Smooth muscle cell (in vitro differentiated cells): ENCODE measurements at regions not wholly inside any gene's neighbourhood (a gene's known extent, or its start where the extent isn't known, plus 50 kb on each side); places are given as distances from the start of the nearest gene placed in this dataset.
A peak's percentile ranks its signal among the peaks of the same experiment; 100 is the strongest.
"Not testable (repeated sequence)": the region's sequence is repeated elsewhere in the genome, so short reads cannot be mapped to it uniquely, and the experiment has no call there.

Experiments
- DNase-seq: peaks from one replicate; lab custom pipeline; 2025; ENCODE audit not compliant: unreplicated experiment; lab: John Stamatoyannopoulos, UW
- H2AFZ ChIP-seq: fragments of 200-600 bp; sonication (generic); 2 replicates; pipeline ENCODE4 v1.6.0; 2016; ENCODE audit warnings: antibody characterized with exemption, low read depth, mild to moderate bottlenecking
- H3F3A ChIP-seq: fragments of 200-600 bp; sonication (generic); 2 replicates; pipeline ENCODE4 v1.6.0; 2017; ENCODE audit warnings: antibody characterized with exemption, low read depth
- H3K27ac ChIP-seq: fragments of 200-600 bp; sonication (generic); 2 replicates; pipeline ENCODE4 v1.5.1; 2016; ENCODE audit warnings: low read depth, mild to moderate bottlenecking
- H3K27me3 ChIP-seq: fragments of 200-600 bp; sonication (generic); 2 replicates; pipeline ENCODE4 v1.6.1; 2016; ENCODE audit warnings: low read depth, mild to moderate bottlenecking
- H3K36me3 ChIP-seq: fragments of 200-600 bp; sonication (generic); 2 replicates; pipeline ENCODE4 v1.5.1; 2016; ENCODE audit warnings: low read depth
- H3K4me1 ChIP-seq: fragments of 200-600 bp; sonication (generic); 2 replicates; pipeline ENCODE4 v1.5.1; 2016; ENCODE audit warnings: low read depth
- H3K4me2 ChIP-seq: fragments of 200-600 bp; sonication (generic); 2 replicates; pipeline ENCODE4 v1.6.0; 2016; ENCODE audit warnings: mild to moderate bottlenecking
- H3K4me3 ChIP-seq: fragments of 200-600 bp; sonication (generic); 2 replicates; pipeline ENCODE4 v1.5.1; 2016; ENCODE audit warnings: mild to moderate bottlenecking
- H3K79me2 ChIP-seq: fragments of 200-600 bp; sonication (generic); 2 replicates; pipeline ENCODE4 v1.6.0; 2016; ENCODE audit warnings: low read depth, mild to moderate bottlenecking
- H3K9ac ChIP-seq: fragments of 200-600 bp; sonication (generic); 2 replicates; pipeline ENCODE4 v1.6.0; 2016; ENCODE audit warnings: low read depth
- H3K9me3 ChIP-seq: fragments of 200-600 bp; sonication (generic); replicated peaks from 2 replicates; pipeline ENCODE4 v1.5.1; 2016; ENCODE audit warnings: low read depth
- H4K20me1 ChIP-seq: fragments of 200-600 bp; sonication (generic); 2 replicates; pipeline ENCODE4 v1.6.0; 2016; ENCODE audit warnings: low read depth
- WGBS: methylation state at CpG from one replicate; pipeline ENCODE4 v1.1.7; 2016; ENCODE audit warnings: low lambda C conversion rate; 5-methylcytosine and 5-hydroxymethylcytosine counted together
- TF ChIP-seq, protein P1 (sequence below): fragments of 200-600 bp; sonication (generic); IDR thresholded peaks from 2 replicates; pipeline ENCODE4 v1.5.1; 2017; ENCODE audit warnings: borderline replicate concordance, mild to moderate bottlenecking, antibody characterized with exemption; ENCODE audit not compliant: insufficient read depth, poor library complexity, severe bottlenecking

GRCh38 chr7:131762753-131763152 is 206.3 kb upstream of the PODXL start:
- Histone ChIP-seq H3F3A (no peaks in the 10 kb centered on the region), H3K4me1 (no peaks in the 10 kb centered on the region), H3K36me3 (no peaks in the 10 kb centered on the region), H3K9ac (no peak overlapping the region), H3K79me2 (no peaks in the 10 kb centered on the region), H3K4me3 (no peak overlapping the region), H4K20me1 (no peaks in the 10 kb centered on the region), H3K4me2 (no peak overlapping the region), H2AFZ (no peak overlapping the region), H3K27me3 (peaks cover 26% of the 10 kb centered on the region), H3K27ac (no peak overlapping the region), H3K9me3 (no peaks in the 10 kb centered on the region)
- TF ChIP-seq, protein P1, sequence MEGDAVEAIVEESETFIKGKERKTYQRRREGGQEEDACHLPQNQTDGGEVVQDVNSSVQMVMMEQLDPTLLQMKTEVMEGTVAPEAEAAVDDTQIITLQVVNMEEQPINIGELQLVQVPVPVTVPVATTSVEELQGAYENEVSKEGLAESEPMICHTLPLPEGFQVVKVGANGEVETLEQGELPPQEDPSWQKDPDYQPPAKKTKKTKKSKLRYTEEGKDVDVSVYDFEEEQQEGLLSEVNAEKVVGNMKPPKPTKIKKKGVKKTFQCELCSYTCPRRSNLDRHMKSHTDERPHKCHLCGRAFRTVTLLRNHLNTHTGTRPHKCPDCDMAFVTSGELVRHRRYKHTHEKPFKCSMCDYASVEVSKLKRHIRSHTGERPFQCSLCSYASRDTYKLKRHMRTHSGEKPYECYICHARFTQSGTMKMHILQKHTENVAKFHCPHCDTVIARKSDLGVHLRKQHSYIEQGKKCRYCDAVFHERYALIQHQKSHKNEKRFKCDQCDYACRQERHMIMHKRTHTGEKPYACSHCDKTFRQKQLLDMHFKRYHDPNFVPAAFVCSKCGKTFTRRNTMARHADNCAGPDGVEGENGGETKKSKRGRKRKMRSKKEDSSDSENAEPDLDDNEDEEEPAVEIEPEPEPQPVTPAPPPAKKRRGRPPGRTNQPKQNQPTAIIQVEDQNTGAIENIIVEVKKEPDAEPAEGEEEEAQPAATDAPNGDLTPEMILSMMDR = no peak
- no peak for DNase-seq
- 91% methylated on average over 2 of the region's 2 CpGs for WGBS

DNA sequence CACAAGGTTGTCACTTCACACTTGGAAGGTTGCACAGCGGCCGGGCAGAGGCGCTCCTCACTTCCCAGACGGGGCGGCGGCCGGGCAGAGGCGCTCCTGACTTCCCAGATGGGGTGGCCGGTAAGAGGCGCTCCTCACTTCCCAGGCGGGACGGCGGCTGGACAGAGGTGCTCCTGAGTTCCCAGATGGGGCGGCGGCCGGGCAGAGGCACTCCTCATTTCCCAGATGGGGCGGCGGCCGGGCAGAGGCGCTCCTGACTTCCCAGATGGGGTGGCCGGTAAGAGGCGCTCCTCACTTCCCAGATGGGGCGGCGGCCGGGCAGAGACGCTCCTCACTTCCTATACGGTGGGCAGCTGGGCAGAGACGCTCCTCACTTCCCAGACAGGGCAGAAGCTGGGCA is 199.4 kb upstream of the PODXL start:
- H3F3A ChIP-seq, H3K79me2 ChIP-seq, H3K9me3 ChIP-seq, H3K4me1 ChIP-seq, H2AFZ ChIP-seq, H3K4me2 ChIP-seq, H3K9ac ChIP-seq, H3K4me3 ChIP-seq, H4K20me1 ChIP-seq, DNase-seq, H3K36me3 ChIP-seq, H3K27ac ChIP-seq: not testable (repeated sequence)
- 97% methylated on average over 28 of the region's 28 CpGs for WGBS
- peaks cover 21% of the 10 kb centered on the region for H3K27me3 ChIP-seq

DNA sequence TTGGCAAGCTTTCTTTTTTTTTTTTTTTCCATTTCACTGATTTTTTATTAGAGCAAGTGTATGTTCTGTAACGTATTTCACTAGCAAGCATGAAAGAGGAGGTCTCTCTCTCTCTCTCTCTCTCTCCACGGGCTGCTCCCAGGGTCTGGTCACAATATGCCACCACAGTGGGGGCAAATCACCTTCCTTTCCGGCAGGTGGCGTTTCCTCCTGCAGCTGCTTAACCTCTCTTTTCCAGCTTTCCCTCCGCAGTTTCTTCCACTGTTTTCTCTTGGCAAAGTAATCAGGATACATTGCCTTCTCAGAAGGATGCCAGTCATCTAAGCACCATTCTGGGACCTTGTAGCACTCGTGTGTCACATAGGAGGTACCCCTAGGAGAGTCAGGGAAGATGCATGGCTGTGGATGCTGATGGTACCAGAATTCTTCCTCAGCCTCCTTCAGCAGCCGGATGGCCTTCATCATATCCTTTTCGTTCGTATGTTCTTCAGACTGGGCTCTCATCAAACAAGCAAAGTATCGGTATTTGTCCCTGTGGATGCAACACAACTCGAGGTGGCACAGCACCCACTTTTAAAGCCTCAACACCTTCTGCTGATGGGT is 197.3 kb upstream of the PODXL start:
- Histone ChIP-seq H3K36me3 (no peaks in the 10 kb centered on the region), H3F3A (no peaks in the 10 kb centered on the region)
- DNase-seq = no peak

DNA sequence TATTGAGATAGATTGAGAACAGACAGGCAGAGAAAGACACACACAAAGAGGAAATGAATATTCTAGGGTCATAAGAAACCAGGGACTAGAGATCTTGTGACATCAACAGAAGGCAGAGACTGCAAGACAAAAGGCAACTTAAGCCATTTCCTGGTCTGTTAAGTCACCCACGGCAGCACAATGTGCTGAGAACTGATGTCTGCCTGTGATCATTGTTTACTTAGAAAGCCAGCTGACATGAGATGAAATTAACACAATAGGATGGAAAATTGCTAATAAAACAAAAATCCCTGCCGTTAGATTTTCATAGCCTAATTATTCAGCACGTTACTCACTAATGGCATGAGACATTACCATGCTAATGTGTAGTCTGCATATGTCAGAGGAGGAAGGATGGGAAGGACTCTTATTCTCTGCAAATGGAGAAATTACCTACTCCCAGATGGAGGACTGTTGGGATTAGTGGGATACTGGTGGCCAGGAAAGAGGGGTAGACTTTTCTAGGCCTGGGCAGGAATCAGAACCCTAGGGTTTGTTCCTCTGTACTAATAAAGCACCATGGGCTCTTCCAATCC is 191.3 kb upstream of the PODXL start:
- TF ChIP-seq, protein P1 = no peak
- H3K4me3 ChIP-seq = no peak overlapping the region
- no peaks in the 10 kb centered on the region for H3K4me1 ChIP-seq
- no peaks in the 10 kb centered on the region for H3K79me2 ChIP-seq
- H3K4me2 ChIP-seq = no peak overlapping the region
- no peaks in the 10 kb centered on the region for H3F3A ChIP-seq
- no peaks in the 10 kb centered on the region for H3K27me3 ChIP-seq
- H3K27ac ChIP-seq = no peak overlapping the region
- H2AFZ ChIP-seq = no peak overlapping the region
- H4K20me1 ChIP-seq = no peaks in the 10 kb centered on the region
- H3K36me3 ChIP-seq = no peaks in the 10 kb centered on the region
- WGBS = 32% methylated on average over 3 of the region's 3 CpGs
- no peaks in the 10 kb centered on the region for H3K9me3 ChIP-seq
- no peak for DNase-seq
- H3K9ac ChIP-seq = no peak overlapping the region

More for the DNA sequence above, 197.3 kb upstream of the PODXL start:
- TF ChIP-seq, protein P1 = peak; percentile 33
- no peaks in the 10 kb centered on the region for H4K20me1 ChIP-seq
- WGBS = 50% methylated on average over 11 of the region's 11 CpGs
- H3K27me3 ChIP-seq = peaks cover 5% of the 10 kb centered on the region
- H3K27ac ChIP-seq = no peak overlapping the region
- no peak overlapping the region for H3K4me2 ChIP-seq
- no peak overlapping the region for H3K9ac ChIP-seq
- no peak overlapping the region for H2AFZ ChIP-seq
- H3K4me1 ChIP-seq = no peaks in the 10 kb centered on the region
- no peak overlapping the region for H3K4me3 ChIP-seq
- H3K9me3 ChIP-seq = no peaks in the 10 kb centered on the region
- H3K79me2 ChIP-seq = no peaks in the 10 kb centered on the region
